Duodenal mucosa (tissue), 2 donors: ENCODE measurements at regions not wholly inside any gene's neighbourhood (a gene's known extent, or its start where the extent isn't known, plus 50 kb on each side); places are given as distances from the start of the nearest gene placed in this dataset.
"Not testable (repeated sequence)": the region's sequence is repeated elsewhere in the genome, so short reads cannot be mapped to it uniquely, and the experiment has no call there.

Source experiments
- H3K27ac ChIP-seq: one replicate; pipeline ENCODE4 v1.7.0; 2013; ENCODE audit warnings: low read depth, low read length
- H3K27me3 ChIP-seq, 2 donors: one replicate each; pipeline ENCODE4 v1.7.0; 2013; ENCODE audit warnings: low read length in 2 of 2, control low read depth in 1 of 2; ENCODE audit not compliant: insufficient read depth in 2 of 2, control insufficient read depth in 1 of 2
- H3K36me3 ChIP-seq, 2 donors: one replicate each; pipeline ENCODE4 v1.7.0; 2013; ENCODE audit warnings: low read length in 2 of 2, control low read depth in 1 of 2; ENCODE audit not compliant: insufficient read depth in 2 of 2, control insufficient read depth in 1 of 2
- H3K4me1 ChIP-seq, 2 donors: one replicate each; pipeline ENCODE4 v1.7.0; 2013; ENCODE audit warnings: low read length in 2 of 2, control low read depth in 1 of 2; ENCODE audit not compliant: insufficient read depth in 2 of 2, control insufficient read depth in 1 of 2
- H3K4me3 ChIP-seq, 2 donors: one replicate each; pipeline ENCODE4 v1.7.0; 2013; ENCODE audit warnings: low read length in 2 of 2, low read depth in 1 of 2
- H3K9ac ChIP-seq, 2 donors: one replicate each; pipeline ENCODE4 v1.7.0; 2013; ENCODE audit warnings: low read length in 2 of 2, low read depth in 1 of 2
- H3K9me3 ChIP-seq, 2 donors: one replicate each; pipeline ENCODE4 v1.7.0; 2013; ENCODE audit warnings: low read length in 2 of 2, control low read depth in 1 of 2; ENCODE audit not compliant: control insufficient read depth in 1 of 2

GRCh38 chr10:52368725-52369124 lies 54.6 kb downstream of the DKK1 start:
- Histone ChIP-seq H3K27ac (no peak overlapping the region), H3K9me3 (no peaks in the 10 kb centered on the region), H3K36me3 (no peaks in the 10 kb centered on the region), H3K27me3 (no peaks in the 10 kb centered on the region), H3K9ac (no peak overlapping the region), H3K4me1 (no peaks in the 10 kb centered on the region), H3K4me3 (no peak overlapping the region)

DNA sequence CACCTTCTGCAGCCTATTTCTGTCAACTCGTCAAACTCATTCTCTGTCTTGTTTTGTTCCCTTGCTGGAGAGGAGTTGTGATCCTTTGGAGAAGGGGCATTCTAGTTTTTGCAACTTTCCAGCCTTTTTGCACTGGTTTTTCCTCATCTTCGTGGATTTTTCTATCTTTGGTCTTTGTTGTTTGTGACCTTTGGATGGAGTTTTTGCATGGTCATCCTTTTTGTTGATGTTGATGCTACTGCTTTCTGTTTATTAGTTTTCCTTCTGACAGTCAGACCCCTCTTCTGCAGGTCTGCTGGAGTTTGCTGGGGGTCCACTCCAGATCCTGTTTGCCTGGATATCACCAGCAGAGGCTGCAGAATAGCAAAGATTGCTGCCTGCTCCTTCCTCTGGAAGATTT lies 60.1 kb downstream of the DKK1 start:
- not testable (repeated sequence) for H3K9me3 ChIP-seq, H3K36me3 ChIP-seq, H3K27me3 ChIP-seq, H3K9ac ChIP-seq, H3K27ac ChIP-seq, H3K4me3 ChIP-seq
- H3K4me1 ChIP-seq: peaks cover 0 to 13% of the 10 kb centered on the region in 2 donors

DNA sequence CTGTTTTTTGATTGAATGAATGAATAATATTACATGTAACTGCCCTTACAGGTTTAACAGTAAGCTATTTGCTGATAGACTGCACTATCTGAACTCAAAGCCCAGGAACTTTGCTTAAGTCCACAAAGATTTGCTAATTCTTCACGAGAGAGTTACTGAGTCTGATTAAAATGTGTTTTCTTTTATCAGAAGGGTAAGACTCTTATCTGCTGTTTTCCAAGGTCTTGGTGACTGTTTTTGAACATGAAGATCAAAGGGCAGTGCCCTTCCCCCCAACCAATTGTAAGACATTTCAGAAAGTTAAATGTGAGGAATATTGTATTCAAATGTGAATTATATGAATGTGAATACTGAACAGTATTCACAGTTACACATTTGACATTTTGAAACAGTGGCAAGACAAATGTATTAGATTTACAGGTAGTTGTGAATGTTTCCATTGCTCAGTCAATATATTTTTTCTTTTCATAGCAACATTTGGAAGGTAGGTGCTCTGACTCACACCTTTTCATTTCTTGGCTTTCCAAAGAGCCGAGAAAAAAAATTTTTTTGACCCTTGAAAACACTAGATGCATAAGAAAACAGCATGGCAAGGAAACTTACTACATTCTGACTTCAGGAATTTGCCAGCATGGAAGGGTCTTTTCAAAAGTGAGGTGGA lies 62.7 kb downstream of the DKK1 start:
- no peaks in the 10 kb centered on the region for H3K9me3 ChIP-seq
- H3K27ac ChIP-seq: no peak overlapping the region
- no peak overlapping the region for H3K9ac ChIP-seq
- H3K4me1 ChIP-seq: peaks cover 0 to 13% of the 10 kb centered on the region in 2 donors
- H3K4me3 ChIP-seq: no peak overlapping the region
- no peaks in the 10 kb centered on the region for H3K36me3 ChIP-seq
- H3K27me3 ChIP-seq: no peaks in the 10 kb centered on the region

GRCh38 chr10:52378124-52378523 lies 64.0 kb downstream of the DKK1 start:
- no peak overlapping the region for H3K4me3 ChIP-seq
- H3K36me3 ChIP-seq: no peaks in the 10 kb centered on the region
- H3K4me1 ChIP-seq: peaks cover 0 to 13% of the 10 kb centered on the region in 2 donors
- no peaks in the 10 kb centered on the region for H3K9me3 ChIP-seq
- no peaks in the 10 kb centered on the region for H3K27me3 ChIP-seq
- H3K27ac ChIP-seq: no peak overlapping the region
- no peak overlapping the region for H3K9ac ChIP-seq

DNA sequence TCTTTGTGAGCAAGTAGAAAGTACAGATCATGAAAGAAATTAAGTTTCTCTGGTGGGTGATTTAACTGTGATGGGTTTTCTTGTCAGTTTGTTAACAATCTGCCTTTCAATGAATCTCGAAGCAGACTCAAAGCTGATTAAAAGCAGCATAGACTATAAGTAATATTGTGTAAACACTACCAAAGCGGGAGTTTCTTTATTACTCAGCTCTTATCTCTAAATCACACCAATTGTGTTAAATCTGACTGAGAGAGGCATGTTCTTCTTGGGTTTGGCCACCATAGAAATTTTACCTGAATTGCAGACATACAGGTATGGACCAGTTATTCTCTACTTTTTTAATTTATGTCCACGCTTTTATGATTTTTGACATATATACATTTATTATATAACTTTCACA lies 65.2 kb downstream of the DKK1 start:
- H3K27ac ChIP-seq: no peak overlapping the region
- H3K9me3 ChIP-seq: no peaks in the 10 kb centered on the region
- no peak overlapping the region for H3K9ac ChIP-seq
- H3K4me1 ChIP-seq: peaks cover 0 to 13% of the 10 kb centered on the region in 2 donors
- H3K4me3 ChIP-seq: no peak overlapping the region
- no peaks in the 10 kb centered on the region for H3K36me3 ChIP-seq
- H3K27me3 ChIP-seq: no peaks in the 10 kb centered on the region

- Histone ChIP-seq H3K9me3 (no peaks in the 10 kb centered on the region), H3K9ac (no peak overlapping the region), H3K4me1 (peaks cover 0 to 4% of the 10 kb centered on the region in 2 donors), H3K36me3 (no peaks in the 10 kb centered on the region), H3K4me3 (no peak overlapping the region), H3K27ac (no peak overlapping the region), H3K27me3 (no peaks in the 10 kb centered on the region)
Observed at GRCh38 chr10:52383088-52383487, 69.0 kb downstream of the DKK1 start.

GRCh38 chr10:52387744-52388143 lies 73.7 kb downstream of the DKK1 start:
- Histone ChIP-seq H3K4me1 (no peaks in the 10 kb centered on the region), H3K9me3 (no peaks in the 10 kb centered on the region), H3K36me3 (no peaks in the 10 kb centered on the region), H3K9ac (no peak overlapping the region), H3K4me3 (no peak overlapping the region), H3K27ac (no peak overlapping the region), H3K27me3 (no peaks in the 10 kb centered on the region)

GRCh38 chr10:52390388-52390787 lies 76.3 kb downstream of the DKK1 start:
- H3K9me3 ChIP-seq: no peaks in the 10 kb centered on the region
- no peak overlapping the region for H3K27ac ChIP-seq
- H3K4me3 ChIP-seq: no peak overlapping the region
- no peaks in the 10 kb centered on the region for H3K36me3 ChIP-seq
- no peaks in the 10 kb centered on the region for H3K4me1 ChIP-seq
- H3K9ac ChIP-seq: no peak overlapping the region
- no peaks in the 10 kb centered on the region for H3K27me3 ChIP-seq

DNA sequence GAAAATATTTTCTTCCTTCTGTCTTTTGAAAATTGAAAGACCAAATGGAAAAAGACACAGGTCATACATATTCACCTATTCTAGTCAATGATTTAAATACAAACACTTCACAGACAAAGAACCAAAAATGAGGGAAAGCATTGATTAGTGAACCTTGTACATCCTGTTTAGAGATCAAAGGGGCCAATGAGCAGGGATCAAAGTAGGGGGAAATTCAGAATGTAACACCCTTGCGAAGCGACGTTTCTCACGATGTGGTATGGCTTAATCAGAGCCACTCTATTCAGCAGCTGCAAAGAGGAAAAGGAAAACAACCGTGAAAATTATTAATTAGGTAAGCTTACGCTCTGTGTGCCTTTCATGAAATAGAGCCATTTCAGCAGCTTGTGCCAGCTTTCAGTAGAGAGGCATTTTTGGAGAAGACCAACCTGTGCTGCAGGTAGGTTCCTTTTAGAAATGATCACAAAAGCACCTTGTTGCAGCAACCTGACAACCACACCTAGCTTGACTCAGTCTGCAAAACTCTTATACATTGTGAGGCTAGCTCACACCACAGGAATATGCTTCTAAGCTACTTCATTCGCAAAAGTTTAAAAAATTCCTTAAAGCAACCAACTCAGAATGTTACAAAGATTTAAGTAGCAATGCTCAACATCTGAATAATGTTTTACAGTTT lies 78.0 kb downstream of the DKK1 start:
- no peaks in the 10 kb centered on the region for H3K27me3 ChIP-seq

DNA sequence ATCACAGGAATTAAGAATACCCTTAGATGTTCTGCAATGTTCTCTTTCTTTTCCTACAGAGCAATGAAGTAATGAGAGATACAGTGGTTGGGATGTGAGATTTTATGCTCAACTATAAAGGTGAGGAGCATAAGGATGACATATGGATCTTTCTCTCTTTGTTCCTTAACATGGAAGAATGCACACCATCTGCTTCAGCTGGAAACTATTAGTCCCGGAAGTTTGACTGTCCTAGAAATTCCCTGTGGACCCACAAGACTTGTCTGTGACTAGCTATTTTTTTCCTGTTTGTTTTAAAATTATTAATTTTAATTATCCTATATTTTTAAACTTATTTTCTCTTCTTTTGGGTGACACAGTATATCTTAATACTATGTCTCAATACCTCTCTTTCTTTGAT lies 80.2 kb downstream of the DKK1 start:
- no peaks in the 10 kb centered on the region for H3K36me3 ChIP-seq
- H3K4me3 ChIP-seq: no peak overlapping the region
- H3K4me1 ChIP-seq: no peaks in the 10 kb centered on the region
- no peak overlapping the region for H3K9ac ChIP-seq
- H3K27ac ChIP-seq: no peak overlapping the region
- no peaks in the 10 kb centered on the region for H3K9me3 ChIP-seq
- H3K27me3 ChIP-seq: no peaks in the 10 kb centered on the region

More for the DNA sequence above, 78.0 kb downstream of the DKK1 start:
- H3K9me3 ChIP-seq: no peaks in the 10 kb centered on the region
- H3K4me3 ChIP-seq: no peak overlapping the region
- H3K9ac ChIP-seq: no peak overlapping the region
- H3K27ac ChIP-seq: no peak overlapping the region
- H3K4me1 ChIP-seq: no peaks in the 10 kb centered on the region
- no peaks in the 10 kb centered on the region for H3K36me3 ChIP-seq
